H1 (cell line): ENCODE measurements at regions not wholly inside any gene's neighbourhood (a gene's known extent, or its start where the extent isn't known, plus 50 kb on each side); places are given as distances from the start of the nearest gene placed in this dataset.
A peak's percentile ranks its signal among the peaks of the same experiment; 100 is the strongest.

ENCODE experiments used
- CTCF ChIA-PET: fragments of 300-600 bp; sonication (Branson Sonifier 250); formaldehyde crosslinking; loops from one replicate; lab custom pipeline; 2021; ENCODE audit not compliant: partially characterized antibody; lab: Charles Lee
- POLR2A ChIA-PET: fragments of 300-600 bp; sonication (Branson Sonifier 250); formaldehyde crosslinking; loops from one replicate; lab custom pipeline; 2021; ENCODE audit warnings: inconsistent platforms; ENCODE audit not compliant: partially characterized antibody; lab: Charles Lee
- DNase-seq, 2 experiments: peaks; one replicate each; pipeline versions ENCODE4 v3.0.0 to v3.0.0-alpha.2; 2010 to 2022; ENCODE audit warnings: low spot score in 2 of 2, low read depth in 1 of 2, mixed read lengths in 1 of 2
- FAIRE-seq: peaks from 2 replicates; lab custom pipeline; 2011; peaks lifted over from hg19 to GRCh38; lab: Jason Lieb, UNC
- H2AFZ ChIP-seq: 2 replicates; pipeline ENCODE4 v1.8.1; 2012; ENCODE audit warnings: low read length, inconsistent platforms
- H2AK5ac ChIP-seq: 2 replicates; pipeline ENCODE4 v1.6.1; 2013; ENCODE audit warnings: low read depth, low read length
- H2BK120ac ChIP-seq: replicated peaks from 2 replicates; pipeline ENCODE3; 2013; ENCODE audit warnings: low read depth, low read length, inconsistent platforms
- H2BK12ac ChIP-seq: 2 replicates; pipeline ENCODE4 v1.6.1; 2013; ENCODE audit warnings: low read depth, low read length
- H2BK15ac ChIP-seq: 2 replicates; pipeline ENCODE4 v1.6.1; 2013; ENCODE audit warnings: low read length
- H2BK20ac ChIP-seq: 2 replicates; pipeline ENCODE4 v1.6.1; 2013; ENCODE audit warnings: low read length
- H2BK5ac ChIP-seq: 2 replicates; pipeline ENCODE4 v1.6.1; 2013; ENCODE audit warnings: low read depth, low read length
- H3K14ac ChIP-seq: 2 replicates; pipeline ENCODE4 v1.6.1; 2013; ENCODE audit warnings: inconsistent platforms; ENCODE audit not compliant: insufficient read length
- H3K18ac ChIP-seq: 2 replicates; pipeline ENCODE4 v1.6.1; 2013; ENCODE audit warnings: low read length; ENCODE audit errors: extremely low read depth
- H3K23ac ChIP-seq: 2 replicates; pipeline ENCODE4 v1.6.1; 2013; ENCODE audit warnings: inconsistent platforms; ENCODE audit not compliant: insufficient read length
- H3K23me2 ChIP-seq: 2 replicates; pipeline ENCODE4 v1.6.1; 2013; ENCODE audit warnings: low read depth, low read length
- H3K27ac ChIP-seq: 2 replicates; pipeline ENCODE4 v1.6.1; 2011; ENCODE audit warnings: low read depth, low read length, inconsistent platforms
- H3K27me3 ChIP-seq, 4 experiments: replicated peaks in 1 of 4; 1 replicate in 1 of 4; 2 replicates in 3 of 4; pipeline versions ENCODE4 v1.6.1 to v1.8.1; 2011 to 2013; ENCODE audit warnings: low read length in 3 of 4, mild to moderate bottlenecking in 3 of 4, inconsistent platforms in 2 of 4, mixed read lengths in 2 of 4, moderate library complexity in 1 of 4; ENCODE audit not compliant: control insufficient read depth in 3 of 4, insufficient read depth in 3 of 4; ENCODE audit errors: extremely low read depth in 1 of 4
- H3K36me3 ChIP-seq, 4 experiments: 2 replicates each; pipeline versions ENCODE4 v1.6.1 to v1.8.1; 2011 to 2013; ENCODE audit warnings: mild to moderate bottlenecking in 4 of 4, low read length in 3 of 4, moderate library complexity in 2 of 4, control low read depth in 1 of 4, inconsistent platforms in 1 of 4; ENCODE audit not compliant: insufficient read depth in 4 of 4, control insufficient read depth in 2 of 4
- H3K4ac ChIP-seq: replicated peaks from 2 replicates; pipeline ENCODE3; 2013; ENCODE audit warnings: low read length, low read depth, mixed read lengths, inconsistent platforms; ENCODE audit not compliant: insufficient read length
- H3K4me1 ChIP-seq, 4 experiments: replicated peaks in 1 of 4; 1 replicate in 1 of 4; 2 replicates in 3 of 4; pipeline versions ENCODE4 v1.6.1 to v1.8.1; 2011 to 2013; ENCODE audit warnings: low read length in 3 of 4, inconsistent platforms in 2 of 4, mixed read lengths in 1 of 4; ENCODE audit not compliant: insufficient read depth in 4 of 4, control insufficient read depth in 3 of 4
- H3K4me2 ChIP-seq, 2 experiments: 2 replicates each; pipeline versions ENCODE4 v1.6.1 to v1.8.1; 2011 to 2013; ENCODE audit warnings: low read depth in 2 of 2, low read length in 2 of 2, control low read depth in 1 of 2, inconsistent platforms in 1 of 2, mild to moderate bottlenecking in 1 of 2; ENCODE audit not compliant: insufficient read depth in 1 of 2
- H3K4me3 ChIP-seq, 4 experiments: fragments of 200-600, 300-600 bp in 1 of 4; sonication (generic), shearing (Covaris generic), sonication (Bioruptor Twin) in 1 of 4; 2 replicates each; pipeline versions ENCODE4 v1.5.1 to v1.8.1; 2011 to 2016; ENCODE audit warnings: low read length in 4 of 4, low read depth in 3 of 4, control low read depth in 2 of 4, inconsistent platforms in 2 of 4, mild to moderate bottlenecking in 2 of 4, mixed read lengths in 1 of 4, moderate library complexity in 1 of 4; ENCODE audit not compliant: insufficient read depth in 2 of 4; ENCODE audit errors: extremely low read depth in 1 of 4
- H3K56ac ChIP-seq: replicated peaks from 2 replicates; pipeline ENCODE3; 2013; ENCODE audit warnings: low read depth, mild to moderate bottlenecking, mixed read lengths, low read length, inconsistent platforms; ENCODE audit not compliant: insufficient read length
- H3K79me1 ChIP-seq: 2 replicates; pipeline ENCODE4 v1.6.1; 2013; ENCODE audit warnings: low read depth, low read length, control low read depth
- H3K79me2 ChIP-seq, 2 experiments: 2 replicates each; pipeline versions ENCODE4 v1.6.1 to v1.8.1; 2012 to 2013; ENCODE audit warnings: low read length in 2 of 2, mild to moderate bottlenecking in 2 of 2, inconsistent platforms in 1 of 2; ENCODE audit not compliant: insufficient read depth in 2 of 2, control insufficient read depth in 1 of 2
- H3K9ac ChIP-seq, 4 experiments: replicated peaks in 1 of 4; 1 replicate in 1 of 4; 2 replicates in 3 of 4; pipeline versions ENCODE4 v1.6.1 to v1.8.1; 2011 to 2013; ENCODE audit warnings: low read depth in 3 of 4, low read length in 3 of 4, control low read depth in 2 of 4, mild to moderate bottlenecking in 2 of 4, moderate library complexity in 2 of 4, inconsistent platforms in 1 of 4; ENCODE audit errors: extremely low read depth in 1 of 4
- H3K9me3 ChIP-seq, 2 experiments: 2 replicates each; pipeline versions ENCODE4 v1.6.1 to v1.8.1; 2012 to 2013; ENCODE audit warnings: mild to moderate bottlenecking in 2 of 2, moderate library complexity in 2 of 2, control low read depth in 1 of 2, inconsistent platforms in 1 of 2, low read depth in 1 of 2, low read length in 1 of 2, mixed read lengths in 1 of 2; ENCODE audit not compliant: insufficient read depth in 2 of 2
- H4K20me1 ChIP-seq, 2 experiments: replicated peaks in 1 of 2; 2 replicates each; pipeline versions ENCODE3 to v1.8.1; 2011 to 2013; ENCODE audit warnings: inconsistent platforms in 2 of 2, low read length in 2 of 2, mild to moderate bottlenecking in 1 of 2; ENCODE audit not compliant: insufficient read depth in 2 of 2, control insufficient read depth in 1 of 2
- H4K5ac ChIP-seq: 2 replicates; pipeline ENCODE4 v1.6.1; 2013; ENCODE audit warnings: low read length, low read depth, mixed read lengths, inconsistent platforms; ENCODE audit not compliant: insufficient read length
- H4K8ac ChIP-seq: 2 replicates; pipeline ENCODE4 v1.8.0; 2013; ENCODE audit warnings: mild to moderate bottlenecking, moderate library complexity, low read length, inconsistent platforms; ENCODE audit not compliant: insufficient read depth; ENCODE audit errors: extremely low read depth
- H4K91ac ChIP-seq: replicated peaks from 2 replicates; pipeline ENCODE3; 2013; ENCODE audit warnings: low read length, mixed read lengths, inconsistent platforms; ENCODE audit not compliant: insufficient read length
- CTCF ChIP-seq, 3 experiments: IDR thresholded peaks; 1 replicate in 2 of 3; 2 replicates in 1 of 3; pipeline versions ENCODE4 v1.5.1 to v1.6.1; 2011; ENCODE audit warnings: low read length in 3 of 3, mild to moderate bottlenecking in 3 of 3, inconsistent platforms in 2 of 3, low read depth in 1 of 3, moderate library complexity in 1 of 3; ENCODE audit not compliant: insufficient read depth in 1 of 3; ENCODE audit errors: control extremely low read depth in 1 of 3
- GTF2F1 ChIP-seq: IDR thresholded peaks from 2 replicates; pipeline ENCODE4 v1.6.1; 2012; ENCODE audit warnings: low read depth, low read length, improper control_type of control experiment, borderline replicate concordance
- JUND ChIP-seq: IDR thresholded peaks from 2 replicates; pipeline ENCODE4 v1.6.1; 2011; ENCODE audit warnings: mild to moderate bottlenecking, improper control_type of control experiment, low read length
- KDM5A ChIP-seq: fragments of 200-600 bp; IDR thresholded peaks from 2 replicates; pipeline ENCODE4 v1.7.1; 2012; ENCODE audit warnings: mild to moderate bottlenecking, low read length, inconsistent platforms, mixed read lengths
- SIX5 ChIP-seq: IDR thresholded peaks from 2 replicates; pipeline ENCODE4 v1.6.1; 2011; ENCODE audit warnings: mild to moderate bottlenecking, low read depth, low read length
- SP4 ChIP-seq: IDR thresholded peaks from 2 replicates; pipeline ENCODE4 v1.6.1; 2012; ENCODE audit warnings: low read length, inconsistent platforms
- TAF1 ChIP-seq: IDR thresholded peaks from 2 replicates; pipeline ENCODE4 v1.6.1; 2011; ENCODE audit warnings: mild to moderate bottlenecking, low read depth, low read length
- TBP ChIP-seq: IDR thresholded peaks from 2 replicates; pipeline ENCODE4 v1.6.1; 2011; ENCODE audit warnings: low read depth, low read length, improper control_type of control experiment
- USF2 ChIP-seq: IDR thresholded peaks from 2 replicates; pipeline ENCODE4 v1.6.1; 2011; ENCODE audit warnings: low read length, improper control_type of control experiment
- ZNF274 ChIP-seq: IDR thresholded peaks from 2 replicates; pipeline ENCODE4 v1.7.0; 2012; ENCODE audit warnings: low read length, borderline replicate concordance; ENCODE audit errors: extremely low read depth
- WGBS, 2 experiments: shearing (Covaris generic) in 1 of 2; methylation state at CpG; one replicate each; pipeline versions ENCODE4 v1.1.6 to v1.1.7; 2013 to 2015; ENCODE audit warnings: low lambda C conversion rate in 2 of 2, mixed read lengths in 2 of 2, inconsistent platforms in 1 of 2, low coverage in 1 of 2, missing lambda C conversion rate in 1 of 2; ENCODE audit not compliant: insufficient replicate concordance in 2 of 2, insufficient coverage in 1 of 2, insufficient read length in 1 of 2; ENCODE audit errors: extremely low coverage in 1 of 2, missing lambda C conversion rate in 1 of 2; 5-methylcytosine and 5-hydroxymethylcytosine counted together

GRCh38 chr2:198315791-198316630 is 511.6 kb downstream of the PLCL1 start:
- Histone ChIP-seq H3K14ac (no peak overlapping the region), H2BK120ac (no peak overlapping the region), H3K4me3 (no peak overlapping the region), H4K8ac (no peak overlapping the region), H4K20me1 (no peaks in the 10 kb centered on the region), H3K9ac (peak overlapping the region in 1 of 4 experiments; percentile 34; a peak in 1 of 7 replicates), H3K18ac (no peak overlapping the region), H3K4me2 (no peak overlapping the region), H3K23me2 (no peaks in the 10 kb centered on the region), H3K9me3 (no peaks in the 10 kb centered on the region), H3K4ac (no peak overlapping the region), H4K91ac (no peak overlapping the region), H2BK5ac (no peak overlapping the region), H3K23ac (no peak overlapping the region), H3K27ac (no peak overlapping the region), H2BK15ac (no peak overlapping the region), H3K27me3 (no peaks in the 10 kb centered on the region), H2BK20ac (no peak overlapping the region), H3K36me3 (no peaks in the 10 kb centered on the region), H2AFZ (no peak overlapping the region), H3K79me1 (no peaks in the 10 kb centered on the region), H3K56ac (no peak overlapping the region), H4K5ac (no peak overlapping the region), H2BK12ac (no peak overlapping the region), H3K4me1 (peaks cover 0 to 3% (median 0%) of the 10 kb centered on the region in 4 experiments; a peak in 2 of 7 replicates), H3K79me2 (no peaks in the 10 kb centered on the region), H2AK5ac (no peak overlapping the region)
- WGBS, 2 experiments: 92% methylated on average over 4 of the region's 4 CpGs; no CpG with 5 or more reads in 1 of the 2 experiments
- DNase-seq (no peak), FAIRE-seq (no peak)
- POLR2A ChIA-PET: no interaction called here
- CTCF ChIA-PET: interaction anchor here (0.6 to 3.0 kb wide), 11 partner anchors 8 to 1169 kb away, joined by 3 to 16 read pairs (median 7); no protein-coding TSS in a partner anchor
- TF ChIP-seq SP4: no peak
- TF ChIP-seq USF2: no peak
- no peak for TF ChIP-seq JUND
- no peak for TF ChIP-seq ZNF274
- no peak for TF ChIP-seq TAF1
- no peak for TF ChIP-seq TBP
- TF ChIP-seq CTCF (IDR thresholded peaks at IDR 0.05; ENCODE audit: control extremely low read depth in 1 of 3, insufficient read depth in 1 of 3, low read depth in 1 of 3, low read length in 3 of 3): no peak
- no peak for TF ChIP-seq SIX5
- TF ChIP-seq KDM5A: no peak
- no peak for TF ChIP-seq GTF2F1
